ENCODE measurements at regions not wholly inside any gene's neighbourhood (a gene's known extent, or its start where the extent isn't known, plus 50 kb on each side); places are given as distances from the start of the nearest gene placed in this dataset.

- no peaks in the 10 kb centered on the region for H3F3A ChIP-seq (ENCODE audit: low read depth)
- H3K27ac ChIP-seq = no peak overlapping the region
- H3K4me3 Mint-ChIP-seq = no peak overlapping the region
- H3K36me3 ChIP-seq = no peaks in the 10 kb centered on the region
- H3K4me2 ChIP-seq = peak overlapping the region; percentile 33
- peaks cover 2% of the 10 kb centered on the region for H3K9me3 Mint-ChIP-seq
- H3K27ac Mint-ChIP-seq = no peak overlapping the region
- no peaks in the 10 kb centered on the region for H3K27me3 ChIP-seq
- H3K9me3 ChIP-seq (ENCODE audit: low read depth) = no peaks in the 10 kb centered on the region
- no peaks in the 10 kb centered on the region for H3K36me3 Mint-ChIP-seq
- no peak overlapping the region for H3K4me3 ChIP-seq
- H2AFZ ChIP-seq (replicated peaks) = no peak overlapping the region
- peak; percentile 55 for DNase-seq (ENCODE audit: low spot score)
- no peak for TF ChIP-seq EZH2phosphoT487 (IDR thresholded peaks at IDR 0.05)
- no peak for TF ChIP-seq EZH2 (IDR thresholded peaks at IDR 0.05)
- peak; percentile 89 for TF ChIP-seq CTCF (IDR thresholded peaks at IDR 0.05)
- peaks cover 5% of the 10 kb centered on the region for H3K4me1 Mint-ChIP-seq
- peaks cover 8% of the 10 kb centered on the region for H3K4me1 ChIP-seq
- no peak overlapping the region for H3K9ac ChIP-seq
- H4K20me1 ChIP-seq (ENCODE audit: low read depth) = no peaks in the 10 kb centered on the region
- no peaks in the 10 kb centered on the region for H3K79me2 ChIP-seq (ENCODE audit: low read depth)
- no peaks in the 10 kb centered on the region for H3K27me3 Mint-ChIP-seq (ENCODE audit: insufficient read depth, low read depth)
Observed at GRCh38 chr18:40159141-40160017, 1795.7 kb upstream of the PIK3C3 start.

- Mint-ChIP-seq H3K27me3 (ENCODE audit: insufficient read depth, low read depth) (no peaks in the 10 kb centered on the region), H3K4me3 (no peak overlapping the region), H3K4me1 (peaks cover 5% of the 10 kb centered on the region), H3K36me3 (no peaks in the 10 kb centered on the region), H3K27ac (no peak overlapping the region), H3K9me3 (peaks cover 2% of the 10 kb centered on the region)
- Histone ChIP-seq H3K36me3 (no peaks in the 10 kb centered on the region), H3K79me2 (ENCODE audit: low read depth) (no peaks in the 10 kb centered on the region), H3F3A (ENCODE audit: low read depth) (no peaks in the 10 kb centered on the region), H3K27ac (no peak overlapping the region), H3K4me1 (peaks cover 8% of the 10 kb centered on the region), H2AFZ (replicated peaks) (no peak overlapping the region), H3K9me3 (ENCODE audit: low read depth) (no peaks in the 10 kb centered on the region), H3K27me3 (no peaks in the 10 kb centered on the region), H3K4me3 (no peak overlapping the region), H4K20me1 (ENCODE audit: low read depth) (no peaks in the 10 kb centered on the region), H3K4me2 (no peak overlapping the region), H3K9ac (no peak overlapping the region)
- no peak for DNase-seq (ENCODE audit: low spot score)
- TF ChIP-seq CTCF (IDR thresholded peaks at IDR 0.05) = no peak
- no peak for TF ChIP-seq EZH2phosphoT487 (IDR thresholded peaks at IDR 0.05)
- TF ChIP-seq EZH2 (IDR thresholded peaks at IDR 0.05) = no peak
Observed at GRCh38 chr18:40157120-40157519, 1797.9 kb upstream of the PIK3C3 start.

- H3K27me3 ChIP-seq = no peaks in the 10 kb centered on the region
- H3K4me3 ChIP-seq = no peak overlapping the region
- no peaks in the 10 kb centered on the region for H3K9me3 ChIP-seq (ENCODE audit: low read depth)
- no peak overlapping the region for H3K4me2 ChIP-seq
- no peaks in the 10 kb centered on the region for H3K36me3 Mint-ChIP-seq
- no peaks in the 10 kb centered on the region for H3K79me2 ChIP-seq (ENCODE audit: low read depth)
- H3K27ac Mint-ChIP-seq = no peak overlapping the region
- H3K9ac ChIP-seq = no peak overlapping the region
- no peak overlapping the region for H2AFZ ChIP-seq (replicated peaks)
- H3K4me1 Mint-ChIP-seq = peaks cover 7% of the 10 kb centered on the region
- no peaks in the 10 kb centered on the region for H3F3A ChIP-seq (ENCODE audit: low read depth)
- H3K4me3 Mint-ChIP-seq = no peak overlapping the region
- TF ChIP-seq EZH2phosphoT487 (IDR thresholded peaks at IDR 0.05) (no peak), EZH2 (IDR thresholded peaks at IDR 0.05) (no peak), CTCF (IDR thresholded peaks at IDR 0.05) (no peak)
- H3K27me3 Mint-ChIP-seq (ENCODE audit: insufficient read depth, low read depth) = peaks cover 2% of the 10 kb centered on the region
- no peak for DNase-seq (ENCODE audit: low spot score)
- no peak overlapping the region for H3K27ac ChIP-seq
- no peaks in the 10 kb centered on the region for H3K4me1 ChIP-seq
- H4K20me1 ChIP-seq (ENCODE audit: low read depth) = no peaks in the 10 kb centered on the region
- H3K36me3 ChIP-seq = no peaks in the 10 kb centered on the region
- H3K9me3 Mint-ChIP-seq = peaks cover 2% of the 10 kb centered on the region
Observed at GRCh38 chr18:40152859-40153258, 1802.2 kb upstream of the PIK3C3 start.
